ENCODE measurements at regions not wholly inside any gene's neighbourhood (a gene's known extent, or its start where the extent isn't known, plus 50 kb on each side); places are given as distances from the start of the nearest gene placed in this dataset.
A peak's percentile ranks its signal among the peaks of the same experiment; 100 is the strongest.

GRCh38 chr2:51994123-51994763 is 962.3 kb upstream of the NRXN1 start:
- POLR2A ChIA-PET = no interaction called here
- Mint-ChIP-seq H3K4me1 (ENCODE audit: insufficient read depth, unreplicated experiment) (no peaks in the 10 kb centered on the region), H3K4me3 (ENCODE audit: unreplicated experiment) (no peak overlapping the region), H3K27me3 (ENCODE audit: insufficient read depth, unreplicated experiment) (no peaks in the 10 kb centered on the region), H3K27ac (ENCODE audit: low read depth, unreplicated experiment) (no peak overlapping the region), H3K36me3 (ENCODE audit: insufficient read depth, unreplicated experiment) (no peaks in the 10 kb centered on the region), H3K9me3 (ENCODE audit: unreplicated experiment) (no peaks in the 10 kb centered on the region)
- no TSS peak for BruUV-seq (replicated peaks)
- intact Hi-C loops (cut with micrococcal nuclease) = no loop called here
- CTCF ChIA-PET = no interaction called here
- TF ChIP-seq CTCF (IDR thresholded peaks at IDR 0.05; ENCODE audit: unreplicated experiment) = no peak
- no peak for DNase-seq (ENCODE audit: unreplicated experiment)

DNA sequence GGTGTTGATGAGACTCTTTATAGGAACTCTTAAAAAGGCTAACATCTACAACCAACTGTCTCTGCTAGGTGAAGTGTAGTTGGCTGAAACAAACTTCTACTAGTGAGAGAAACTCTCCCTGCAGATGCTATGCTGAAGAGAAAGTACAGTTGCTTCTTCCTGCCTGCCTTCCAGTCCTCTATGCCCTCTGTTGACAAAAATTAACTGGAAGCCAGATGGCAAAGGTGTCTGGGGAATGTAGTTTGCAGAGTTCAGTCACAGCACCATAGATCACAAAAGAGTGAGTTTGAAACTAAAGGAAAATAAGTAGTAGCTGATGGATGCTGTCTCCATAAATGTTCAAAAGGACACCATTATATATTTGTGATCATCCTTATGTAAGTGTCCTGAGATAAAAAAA is 958.8 kb upstream of the NRXN1 start:
- Mint-ChIP-seq H3K27ac (ENCODE audit: low read depth, unreplicated experiment) (no peak overlapping the region), H3K27me3 (ENCODE audit: insufficient read depth, unreplicated experiment) (no peaks in the 10 kb centered on the region), H3K36me3 (ENCODE audit: insufficient read depth, unreplicated experiment) (no peaks in the 10 kb centered on the region), H3K4me1 (ENCODE audit: insufficient read depth, unreplicated experiment) (no peaks in the 10 kb centered on the region), H3K4me3 (ENCODE audit: unreplicated experiment) (no peak overlapping the region), H3K9me3 (ENCODE audit: unreplicated experiment) (no peaks in the 10 kb centered on the region)
- no peak for TF ChIP-seq CTCF (IDR thresholded peaks at IDR 0.05; ENCODE audit: unreplicated experiment)
- intact Hi-C loops (cut with micrococcal nuclease) = no loop called here
- DNase-seq (ENCODE audit: unreplicated experiment) = no peak
- BruUV-seq (replicated peaks) = no TSS peak
- POLR2A ChIA-PET = no interaction called here
- CTCF ChIA-PET = no interaction called here

- POLR2A ChIA-PET = no interaction called here
- Mint-ChIP-seq H3K4me1 (ENCODE audit: insufficient read depth, unreplicated experiment) (no peaks in the 10 kb centered on the region), H3K36me3 (ENCODE audit: insufficient read depth, unreplicated experiment) (no peaks in the 10 kb centered on the region), H3K27ac (ENCODE audit: low read depth, unreplicated experiment) (no peak overlapping the region), H3K9me3 (ENCODE audit: unreplicated experiment) (no peaks in the 10 kb centered on the region), H3K27me3 (ENCODE audit: insufficient read depth, unreplicated experiment) (no peaks in the 10 kb centered on the region), H3K4me3 (ENCODE audit: unreplicated experiment) (no peak overlapping the region)
- no TSS peak for BruUV-seq (replicated peaks)
- intact Hi-C loops (cut with micrococcal nuclease) = no loop called here
- CTCF ChIA-PET = interaction anchor here (0.7 kb wide), 1 partner anchor 1199 kb away, joined by 5 read pairs; no protein-coding TSS in a partner anchor
- no peak for TF ChIP-seq CTCF (IDR thresholded peaks at IDR 0.05; ENCODE audit: unreplicated experiment)
- DNase-seq (ENCODE audit: unreplicated experiment) = no peak
These were observed 954.2 kb upstream of the NRXN1 start for GRCh38 chr2:51986101-51986500.

GRCh38 chr2:51981783-51982182 is 949.9 kb upstream of the NRXN1 start:
- intact Hi-C loops (cut with micrococcal nuclease) = no loop called here
- no peak overlapping the region for H3K27ac Mint-ChIP-seq (ENCODE audit: low read depth, unreplicated experiment)
- no peak for TF ChIP-seq CTCF (IDR thresholded peaks at IDR 0.05; ENCODE audit: unreplicated experiment)
- no peaks in the 10 kb centered on the region for H3K9me3 Mint-ChIP-seq (ENCODE audit: unreplicated experiment)
- POLR2A ChIA-PET = no interaction called here
- H3K27me3 Mint-ChIP-seq (ENCODE audit: insufficient read depth, unreplicated experiment) = no peaks in the 10 kb centered on the region
- CTCF ChIA-PET = no interaction called here
- BruUV-seq (replicated peaks) = no TSS peak
- no peaks in the 10 kb centered on the region for H3K4me1 Mint-ChIP-seq (ENCODE audit: insufficient read depth, unreplicated experiment)
- peak; percentile 44 for DNase-seq (ENCODE audit: unreplicated experiment)
- no peak overlapping the region for H3K4me3 Mint-ChIP-seq (ENCODE audit: unreplicated experiment)
- no peaks in the 10 kb centered on the region for H3K36me3 Mint-ChIP-seq (ENCODE audit: insufficient read depth, unreplicated experiment)
